GM18858 (cell line): ENCODE measurements at regions not wholly inside any gene's neighbourhood (a gene's known extent, or its start where the extent isn't known, plus 50 kb on each side); places are given as distances from the start of the nearest gene placed in this dataset.

Experiments
- ATAC-seq: cut with Tn5 transposase; IDR thresholded peaks from one replicate; pipeline ENCODE4 v1.9.1; 2021; ENCODE audit not compliant: unreplicated experiment

- ATAC-seq = no peak
These were observed 51.4 kb upstream of the LGSN start for GRCh38 chr6:63371104-63371715.

GRCh38 chr6:63372951-63373533 is 53.3 kb upstream of the LGSN start:
- ATAC-seq = no peak

GRCh38 chr6:63389191-63389844 is 69.5 kb upstream of the LGSN start:
- peak; percentile 90 for ATAC-seq

GRCh38 chr6:63391203-63391970 is 71.6 kb upstream of the LGSN start:
- ATAC-seq = no peak

- no peak for ATAC-seq
These were observed 72.4 kb upstream of the LGSN start for GRCh38 chr6:63392092-63392724.

GRCh38 chr6:63394656-63395308 is 75.0 kb upstream of the LGSN start:
- ATAC-seq = no peak

- ATAC-seq = no peak
These were observed 75.6 kb upstream of the LGSN start for GRCh38 chr6:63395381-63395780.

- no peak for ATAC-seq
These were observed 83.9 kb upstream of the LGSN start for GRCh38 chr6:63403725-63404124.

- ATAC-seq = no peak
These were observed 90.9 kb upstream of the LGSN start for GRCh38 chr6:63410435-63411426.

GRCh38 chr6:63415286-63415685 is 95.5 kb upstream of the LGSN start:
- ATAC-seq = no peak

- no peak for ATAC-seq
These were observed 99.0 kb upstream of the LGSN start for GRCh38 chr6:63418741-63419140.

- no peak for ATAC-seq
These were observed 104.9 kb upstream of the LGSN start for GRCh38 chr6:63424636-63425035.

GRCh38 chr6:63425493-63425892 is 105.7 kb upstream of the LGSN start:
- no peak for ATAC-seq

GRCh38 chr6:63426844-63427243 is 107.1 kb upstream of the LGSN start:
- no peak for ATAC-seq

- no peak for ATAC-seq
These were observed 108.2 kb upstream of the LGSN start for GRCh38 chr6:63427951-63428350.

- ATAC-seq = no peak
These were observed 111.3 kb upstream of the LGSN start for GRCh38 chr6:63430985-63431519.

- ATAC-seq = no peak
These were observed 115.2 kb upstream of the LGSN start for GRCh38 chr6:63434943-63435342.

- no peak for ATAC-seq
These were observed 116.6 kb upstream of the LGSN start for GRCh38 chr6:63436356-63436755.

GRCh38 chr6:63437058-63437457 is 117.3 kb upstream of the LGSN start:
- no peak for ATAC-seq
